Heart left ventricle (tissue), 16 donors: ENCODE measurements at regions not wholly inside any gene's neighbourhood (a gene's known extent, or its start where the extent isn't known, plus 50 kb on each side); places are given as distances from the start of the nearest gene placed in this dataset.

Experiments
- ATAC-seq, 4 donors: fragments of 200-7000 bp; cut with Tn5 transposase; one replicate each; pipeline ENCODE4 v1.9.1; 2020 to 2022; ENCODE audit warnings: moderate library complexity in 4 of 4, mild to moderate bottlenecking in 3 of 4, moderate number of reproducible peaks in 1 of 4
- DNase-seq, 5 donors: peaks; one replicate each; pipeline ENCODE4 v3.0.0-alpha.2; 2020
- H3K27ac ChIP-seq, 12 donors: fragments of 200-600 bp; sonication (generic) in 4 of 12; one replicate each; pipeline versions ENCODE4 v1.5.0 to v1.8.0; 2016 to 2022; ENCODE audit warnings: mild to moderate bottlenecking in 2 of 12
- H3K27me3 ChIP-seq, 9 donors: fragments of 200-600 bp; sonication (generic) in 2 of 9; one replicate each; pipeline versions ENCODE4 v1.5.1 to v1.8.0; 2016 to 2022; ENCODE audit warnings: mild to moderate bottlenecking in 3 of 9
- H3K36me3 ChIP-seq, 9 donors: fragments of 200-600 bp; sonication (generic) in 2 of 9; one replicate each; pipeline versions ENCODE4 v1.5.0 to v1.8.0; 2018 to 2022; ENCODE audit warnings: mild to moderate bottlenecking in 2 of 9
- H3K4me1 ChIP-seq, 12 donors: fragments of 200-600 bp; sonication (generic) in 4 of 12; one replicate each; pipeline versions ENCODE4 v1.5.0 to v1.8.0; 2016 to 2022; ENCODE audit warnings: mild to moderate bottlenecking in 3 of 12
- H3K4me3 ChIP-seq, 12 donors: fragments of 200-600 bp; sonication (generic) in 4 of 12; one replicate each; pipeline versions ENCODE4 v1.5.0 to v1.8.0; 2017 to 2022; ENCODE audit warnings: mild to moderate bottlenecking in 9 of 12, moderate library complexity in 4 of 12
- H3K9me3 ChIP-seq, 12 donors: fragments of 200-600 bp; sonication (generic) in 4 of 12; one replicate each; pipeline versions ENCODE4 v1.5.0 to v1.8.0; 2016 to 2022; ENCODE audit warnings: mild to moderate bottlenecking in 1 of 12
- CTCF ChIP-seq, 12 donors: fragments of 200-600 bp; sonication (generic) in 4 of 12; IDR thresholded peaks; one replicate each; pipeline versions ENCODE4 v1.5.0 to v1.8.0; 2018 to 2022; ENCODE audit warnings: antibody characterized with exemption in 12 of 12, mild to moderate bottlenecking in 5 of 12
- POLR2A ChIP-seq, 2 donors: fragments of 450-650 bp; IDR thresholded peaks; one replicate each; pipeline ENCODE4 v1.6.1; 2017; ENCODE audit warnings: antibody characterized with exemption in 2 of 2, mild to moderate bottlenecking in 2 of 2, moderate library complexity in 2 of 2
- WGBS, 4 donors: extraction: QIAGEN DNeasy Blood & Tissue Kit in 2 of 4; methylation state at CpG; one replicate each; pipeline versions ENCODE4 v1.1.5 to v1.1.7; 2013 to 2018; 5-methylcytosine and 5-hydroxymethylcytosine counted together
- intact Hi-C, 10 donors: fragments of 100-400 bp; cut with DNase I; formaldehyde crosslinking; loops; one replicate each; pipeline versions ENCODE4 v1.11.1 to v1.14.2; 2022
- donor health status: ischemic (EF 13 %, LVEDD 7.1; RV severe dilation, severe dysfunction).
- donor health status: healthy with polysubstance abuse.
- donor health status: DM: no; HTN: yes; CAD: no.
- donor health status: DM: no; HTN: no; CAD: no.
- donor health status: ischemic (EF 25% LVEDD 6.9; RV normal size, moderate dysfunction).
- donor health status: ischemic (EF 25% LVEDD 5.7; RV mildly dilated, moderate dysfunction).
- donor health status: healthy.
- donor health status: DM: yes; HTN: yes; CAD: no.
- donor health status: ischemic (EF 35%, LVEDD 5.7; RV mildly dilated, moderate dysfunction).
- donor health status: nonischemic (EF 11% LVEDD 7.7; RV severe dilation, severe dysfunction).
- donor health status: DM: yes; HTN: yes; CAD: no.
- donor health status: PGD.
- donor health status: ischemic (EF 29% LVEDD 5.4; RV normal size, mild dysfunction).
- donor health status: nonischemic (EF 23%, LVEDD 6.1; RV moderate dilation, normal function).

DNA sequence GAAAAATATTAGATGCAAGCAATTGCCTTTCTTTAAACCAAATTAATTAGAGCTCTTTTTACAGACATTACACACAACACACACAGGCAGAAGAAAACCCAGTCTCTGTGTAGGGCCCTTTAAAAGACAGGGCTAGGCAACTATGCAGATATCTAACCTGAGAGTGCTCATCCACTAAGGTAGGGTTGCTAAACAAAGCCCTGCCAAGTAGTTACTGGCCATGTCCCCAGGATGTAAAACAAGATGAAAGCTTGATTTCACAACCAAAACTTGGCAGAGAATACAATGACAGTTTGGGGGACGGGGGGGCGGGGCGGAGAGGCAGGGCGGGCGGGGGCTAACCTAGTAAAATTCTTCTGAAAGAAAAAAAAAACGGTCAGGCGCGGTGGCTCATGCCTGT is 669.0 kb upstream of the CA10 start:
- DNase-seq (no peak), ATAC-seq (no peak)
- no peaks in the 10 kb centered on the region for H3K27me3 ChIP-seq
- 75 to 83% (median 79%) methylated on average over 8 of the region's 8 CpGs for WGBS, 4 donors
- H3K27ac ChIP-seq, result no peak overlapping the region
- no peak for TF ChIP-seq POLR2A (IDR thresholded peaks at IDR 0.05)
- no peak for TF ChIP-seq CTCF (IDR thresholded peaks at IDR 0.05)
- H3K36me3 ChIP-seq, result no peaks in the 10 kb centered on the region
- no peak overlapping the region for H3K4me3 ChIP-seq
- intact Hi-C loops, result loop anchor here in 2 of 10 donors (10.0 kb wide), 2 partner anchors 63 to 467 kb away; no protein-coding TSS in a partner anchor
- no peaks in the 10 kb centered on the region for H3K9me3 ChIP-seq
- H3K4me1 ChIP-seq, result peaks cover 0 to 3% (median 0%) of the 10 kb centered on the region in 12 donors

GRCh38 chr17:52824542-52824941 is 666.0 kb upstream of the CA10 start:
- no peak for TF ChIP-seq POLR2A (IDR thresholded peaks at IDR 0.05)
- no peak for TF ChIP-seq CTCF (IDR thresholded peaks at IDR 0.05)
- intact Hi-C loops, result loop anchor here in 2 of 10 donors (10.0 kb wide), 2 partner anchors 60 to 470 kb away; no protein-coding TSS in a partner anchor
- Histone ChIP-seq H3K4me3 (no peak overlapping the region), H3K27ac (no peak overlapping the region), H3K9me3 (no peaks in the 10 kb centered on the region), H3K27me3 (no peaks in the 10 kb centered on the region), H3K36me3 (no peaks in the 10 kb centered on the region), H3K4me1 (peaks cover 0 to 3% (median 0%) of the 10 kb centered on the region in 12 donors)
- ATAC-seq (no peak), DNase-seq (no peak)
- 57 to 60% (median 58%) methylated on average over 3 of the region's 3 CpGs for WGBS, 4 donors

DNA sequence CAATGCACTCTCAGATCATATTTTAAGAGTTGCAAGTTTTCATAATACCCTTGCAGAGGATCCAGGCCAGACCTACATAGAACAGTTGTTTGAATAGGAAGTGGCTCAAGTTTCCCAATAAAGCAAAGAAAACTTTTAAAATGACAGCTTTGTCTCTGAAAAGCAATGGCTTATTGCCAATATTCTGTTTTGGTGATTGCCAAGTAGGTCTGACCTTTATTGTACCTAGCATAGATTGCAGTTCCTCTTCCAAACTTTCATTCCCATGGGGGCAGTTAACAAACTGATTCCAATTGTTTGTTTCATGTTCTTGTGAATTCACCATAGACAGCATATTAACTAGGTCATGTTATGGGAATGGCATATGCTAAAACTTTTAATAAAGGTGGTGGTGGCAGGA is 664.6 kb upstream of the CA10 start:
- ATAC-seq, result peak in 2 of 4 donors; percentile 28 to 33
- Histone ChIP-seq H3K27ac (no peak overlapping the region), H3K4me1 (peaks cover 0 to 3% (median 0%) of the 10 kb centered on the region in 12 donors), H3K36me3 (no peaks in the 10 kb centered on the region), H3K9me3 (no peaks in the 10 kb centered on the region), H3K4me3 (no peak overlapping the region), H3K27me3 (no peaks in the 10 kb centered on the region)
- TF ChIP-seq CTCF (IDR thresholded peaks at IDR 0.05) (no peak), POLR2A (IDR thresholded peaks at IDR 0.05) (no peak)
- intact Hi-C loops, result loop anchor here in 3 of 10 donors (2.0 to 10.0 kb wide), 3 partner anchors 58 to 472 kb away; no protein-coding TSS in a partner anchor
- DNase-seq, result no peak

DNA sequence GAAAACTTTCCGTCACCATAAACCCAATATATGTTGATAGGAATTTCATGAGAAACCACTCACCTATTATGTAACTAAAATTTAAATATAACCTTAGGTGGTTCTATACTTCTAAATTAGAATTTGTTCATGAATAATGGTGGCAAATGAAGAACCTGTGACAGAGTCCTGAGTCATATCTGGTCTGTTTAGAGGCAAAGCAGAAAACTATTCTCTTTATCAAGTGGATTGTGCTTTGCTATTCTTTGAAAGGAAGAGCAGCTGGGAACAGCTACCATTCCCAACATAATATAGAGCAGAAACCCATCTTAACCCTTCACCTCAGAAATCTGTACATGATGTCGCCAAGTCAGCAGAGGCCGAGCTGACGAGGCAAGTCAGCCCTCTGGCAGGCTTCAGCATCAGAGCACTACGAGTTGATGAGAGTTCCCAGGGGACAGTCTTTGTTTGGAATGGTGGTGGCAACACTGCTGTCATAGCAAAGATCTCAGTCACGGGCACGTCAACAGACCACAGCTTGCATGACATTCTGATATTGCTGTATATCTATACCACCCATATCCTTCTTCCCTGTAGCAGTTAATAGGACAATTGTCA is 631.9 kb upstream of the CA10 start:
- no peak overlapping the region for H3K4me3 ChIP-seq
- H3K4me1 ChIP-seq, result no peaks in the 10 kb centered on the region
- no peak for TF ChIP-seq POLR2A (IDR thresholded peaks at IDR 0.05)
- no peak for TF ChIP-seq CTCF (IDR thresholded peaks at IDR 0.05)
- ATAC-seq (no peak), DNase-seq (no peak)
- H3K27me3 ChIP-seq, result no peaks in the 10 kb centered on the region
- no peak overlapping the region for H3K27ac ChIP-seq
- H3K36me3 ChIP-seq, result no peaks in the 10 kb centered on the region
- intact Hi-C loops, result loop anchor here in 1 of 10 donors (5.0 kb wide), 1 partner anchor 33 kb away; no protein-coding TSS in a partner anchor
- 36 to 48% (median 42%) methylated on average over 7 of the region's 7 CpGs for WGBS, 4 donors
- H3K9me3 ChIP-seq, result no peaks in the 10 kb centered on the region
